Fibroblast of lung (primary cell): ENCODE measurements at regions not wholly inside any gene's neighbourhood (a gene's known extent, or its start where the extent isn't known, plus 50 kb on each side); places are given as distances from the start of the nearest gene placed in this dataset.
A peak's percentile ranks its signal among the peaks of the same experiment; 100 is the strongest.

ENCODE experiments used
- DNase-seq, 2 donors: peaks; one replicate each; pipeline versions ENCODE4 v3.0.0 to v3.0.0-alpha.2; 2010; ENCODE audit warnings: low read depth in 2 of 2
- H2AFZ ChIP-seq: 2 replicates; pipeline ENCODE4 v1.5.1; 2012; ENCODE audit warnings: low read length, control low read depth, inconsistent platforms
- H3K27ac ChIP-seq: 2 replicates; pipeline ENCODE4 v1.5.1; 2011; ENCODE audit warnings: low read length, control low read depth; ENCODE audit not compliant: insufficient read depth
- H3K27me3 ChIP-seq: 2 replicates; pipeline ENCODE4 v1.5.1; 2011; ENCODE audit warnings: mild to moderate bottlenecking, low read length; ENCODE audit not compliant: control insufficient read depth, insufficient read depth
- H3K36me3 ChIP-seq: 2 replicates; pipeline ENCODE4 v1.5.1; 2011; ENCODE audit warnings: low read length; ENCODE audit not compliant: control insufficient read depth, insufficient read depth
- H3K4me1 ChIP-seq: 2 replicates; pipeline ENCODE4 v1.5.1; 2011; ENCODE audit warnings: low read length; ENCODE audit not compliant: control insufficient read depth, insufficient read depth; ENCODE audit errors: extremely low read depth
- H3K4me2 ChIP-seq: 2 replicates; pipeline ENCODE4 v1.5.1; 2011; ENCODE audit warnings: low read length, control low read depth; ENCODE audit not compliant: insufficient read depth; ENCODE audit errors: extremely low read depth
- H3K4me3 ChIP-seq, 4 experiments: fragments of 200-600 bp in 1 of 4; sonication (generic) in 1 of 4; replicated peaks in 1 of 4; 2 replicates each; pipeline ENCODE4 v1.5.1; 2011 to 2016; ENCODE audit warnings: low read length in 4 of 4, low read depth in 3 of 4, mild to moderate bottlenecking in 3 of 4, control low read depth in 2 of 4, inconsistent platforms in 1 of 4, mixed read lengths in 1 of 4; ENCODE audit not compliant: insufficient read depth in 1 of 4; ENCODE audit errors: control extremely low read depth in 1 of 4
- H3K79me2 ChIP-seq: 2 replicates; pipeline ENCODE4 v1.5.1; 2012; ENCODE audit warnings: mild to moderate bottlenecking, low read length, inconsistent platforms; ENCODE audit not compliant: control insufficient read depth, insufficient read depth
- H3K9ac ChIP-seq: 2 replicates; pipeline ENCODE4 v1.5.1; 2011; ENCODE audit warnings: mild to moderate bottlenecking, low read length, control low read depth; ENCODE audit not compliant: insufficient read depth
- H3K9me3 ChIP-seq: 2 replicates; pipeline ENCODE4 v1.5.1; 2012; ENCODE audit warnings: low read depth, low read length; ENCODE audit not compliant: control insufficient read depth, insufficient read depth
- H4K20me1 ChIP-seq: 2 replicates; pipeline ENCODE4 v1.5.1; 2011; ENCODE audit warnings: low read length; ENCODE audit not compliant: control insufficient read depth, insufficient read depth; ENCODE audit errors: extremely low read depth
- CTCF ChIP-seq, 2 donors: IDR thresholded peaks in 1 of 2; conservative IDR thresholded peaks in 1 of 2; 1 replicate in 1 of 2; 2 replicates in 1 of 2; pipeline ENCODE4 v1.5.1; 2011 to 2012; ENCODE audit warnings: low read length in 2 of 2, control low read depth in 1 of 2, inconsistent platforms in 1 of 2, low read depth in 1 of 2, mild to moderate bottlenecking in 1 of 2
- EZH2 ChIP-seq: IDR thresholded peaks from 2 replicates; pipeline ENCODE4 v1.5.1; 2012; ENCODE audit warnings: low read length, control low read depth, mild to moderate bottlenecking; ENCODE audit errors: missing control alignments

- Histone ChIP-seq H3K36me3 (no peaks in the 10 kb centered on the region), H3K79me2 (no peaks in the 10 kb centered on the region), H3K9me3 (no peaks in the 10 kb centered on the region), H3K4me3 (no peak overlapping the region), H3K4me1 (no peaks in the 10 kb centered on the region), H3K9ac (no peak overlapping the region), H3K4me2 (no peak overlapping the region), H2AFZ (no peak overlapping the region), H3K27ac (no peak overlapping the region), H3K27me3 (peaks cover 3% of the 10 kb centered on the region), H4K20me1 (no peaks in the 10 kb centered on the region)
- TF ChIP-seq CTCF (conservative IDR thresholded peaks at IDR 0.05 in 1 of 2, IDR thresholded peaks at IDR 0.05 in 1 of 2; ENCODE audit: low read depth in 1 of 2, low read length in 2 of 2): no peak
- no peak for TF ChIP-seq EZH2
- peak in 1 of 2 donors; percentile 45 for DNase-seq
These were observed 86.3 kb downstream of the MRPL32 start for GRCh38 chr7:43018446-43018845.

- no peak overlapping the region for H3K9ac ChIP-seq
- peaks cover 2% of the 10 kb centered on the region for H3K27me3 ChIP-seq
- no peaks in the 10 kb centered on the region for H3K9me3 ChIP-seq
- no peaks in the 10 kb centered on the region for H3K4me1 ChIP-seq
- no peak overlapping the region for H2AFZ ChIP-seq
- no peaks in the 10 kb centered on the region for H3K36me3 ChIP-seq
- H3K4me3 ChIP-seq: no peak overlapping the region
- H4K20me1 ChIP-seq: no peaks in the 10 kb centered on the region
- no peak overlapping the region for H3K27ac ChIP-seq
- no peaks in the 10 kb centered on the region for H3K79me2 ChIP-seq
- no peak for TF ChIP-seq CTCF (conservative IDR thresholded peaks at IDR 0.05 in 1 of 2, IDR thresholded peaks at IDR 0.05 in 1 of 2; ENCODE audit: low read depth in 1 of 2, low read length in 2 of 2)
- peak in 1 of 2 donors; percentile 45 for DNase-seq
- H3K4me2 ChIP-seq: no peak overlapping the region
These were observed 89.3 kb downstream of the MRPL32 start for GRCh38 chr7:43021431-43021830.

- no peak overlapping the region for H3K27ac ChIP-seq
- no peaks in the 10 kb centered on the region for H3K4me1 ChIP-seq
- peaks cover 2% of the 10 kb centered on the region for H3K27me3 ChIP-seq
- H3K36me3 ChIP-seq: no peaks in the 10 kb centered on the region
- TF ChIP-seq EZH2 (no peak), CTCF (conservative IDR thresholded peaks at IDR 0.05 in 1 of 2, IDR thresholded peaks at IDR 0.05 in 1 of 2; ENCODE audit: low read depth in 1 of 2, low read length in 2 of 2) (no peak)
- no peak overlapping the region for H3K4me3 ChIP-seq
- H3K9ac ChIP-seq: no peak overlapping the region
- H2AFZ ChIP-seq: no peak overlapping the region
- H3K4me2 ChIP-seq: no peak overlapping the region
- no peaks in the 10 kb centered on the region for H4K20me1 ChIP-seq
- no peak for DNase-seq
- H3K79me2 ChIP-seq: no peaks in the 10 kb centered on the region
- H3K9me3 ChIP-seq: no peaks in the 10 kb centered on the region
These were observed 89.8 kb downstream of the MRPL32 start for GRCh38 chr7:43022008-43022407.
